ENCODE measurements at regions not wholly inside any gene's neighbourhood (a gene's known extent, or its start where the extent isn't known, plus 50 kb on each side); places are given as distances from the start of the nearest gene placed in this dataset.

DNA sequence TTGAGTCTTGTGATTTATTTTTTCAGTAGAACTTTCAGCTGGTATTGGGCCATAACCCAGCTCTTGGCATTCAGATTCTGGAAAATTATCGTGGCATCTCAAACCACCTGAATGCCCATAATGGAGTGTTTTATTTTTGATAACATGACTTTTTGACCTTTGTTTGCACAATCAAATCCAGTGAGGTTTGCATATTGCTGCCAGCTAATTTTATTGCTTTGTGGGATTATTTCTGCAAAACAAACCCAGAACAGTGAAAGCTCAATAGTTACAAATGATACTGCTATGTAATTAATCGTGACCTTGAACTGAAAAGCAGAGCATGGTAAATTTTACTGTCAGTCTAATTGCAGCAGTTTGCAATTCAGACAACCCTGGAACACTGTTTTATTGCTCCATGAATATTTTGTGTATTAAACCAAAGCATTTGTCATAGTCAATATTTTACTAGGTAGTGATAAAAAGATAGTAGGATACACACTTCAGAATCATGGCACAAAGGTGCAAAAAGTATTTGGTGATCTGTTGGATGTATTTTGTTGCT is 255.2 kb upstream of the NAV3 start:
- no peak for DNase-seq (ENCODE audit: low read depth)
- CTCF ChIA-PET: interaction anchor here (0.7 kb wide), 1 partner anchor 10 kb away, joined by 3 read pairs; no protein-coding TSS in a partner anchor
- Histone ChIP-seq H3K27me3 (ENCODE audit: control insufficient read depth, insufficient read depth, low read length) (no peaks in the 10 kb centered on the region), H3K36me3 (ENCODE audit: control insufficient read depth, insufficient read depth, low read length) (no peaks in the 10 kb centered on the region), H3K4me3 (ENCODE audit: low read depth, low read length) (no peak overlapping the region)
- TF ChIP-seq CTCF (IDR thresholded peaks at IDR 0.05; ENCODE audit: insufficient read depth, low read depth, low read length): no peak
- POLR2A ChIA-PET: no interaction called here

DNA sequence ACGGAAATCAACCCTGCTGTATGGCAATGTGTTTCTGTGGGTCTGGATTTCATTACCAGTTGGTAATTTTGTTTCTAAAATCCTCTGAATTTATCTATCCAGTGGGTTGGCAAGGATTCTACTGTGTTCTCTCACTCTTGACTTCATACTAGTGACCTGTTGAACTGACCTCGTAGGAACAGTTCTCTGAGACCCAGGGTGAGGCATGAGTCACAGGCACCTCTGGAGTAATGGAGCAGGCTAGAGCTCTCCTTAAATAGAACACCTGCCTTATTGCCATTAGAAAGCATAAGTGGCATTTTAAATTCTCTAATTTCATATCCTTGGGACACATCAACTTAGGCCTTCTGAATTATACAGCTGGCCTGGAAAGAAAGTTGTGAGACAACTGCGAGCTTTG is 258.3 kb upstream of the NAV3 start:
- no peak for DNase-seq (ENCODE audit: low read depth)
- Histone ChIP-seq H3K27me3 (ENCODE audit: control insufficient read depth, insufficient read depth, low read length) (no peaks in the 10 kb centered on the region), H3K4me3 (ENCODE audit: low read depth, low read length) (no peak overlapping the region), H3K36me3 (ENCODE audit: control insufficient read depth, insufficient read depth, low read length) (no peaks in the 10 kb centered on the region)
- CTCF ChIA-PET: no interaction called here
- POLR2A ChIA-PET: no interaction called here
- no peak for TF ChIP-seq CTCF (IDR thresholded peaks at IDR 0.05; ENCODE audit: insufficient read depth, low read depth, low read length)

GRCh38 chr12:77571768-77572167 is 258.9 kb upstream of the NAV3 start:
- H3K27me3 ChIP-seq (ENCODE audit: control insufficient read depth, insufficient read depth, low read length): no peaks in the 10 kb centered on the region
- CTCF ChIA-PET: no interaction called here
- DNase-seq (ENCODE audit: low read depth): no peak
- no peaks in the 10 kb centered on the region for H3K36me3 ChIP-seq (ENCODE audit: control insufficient read depth, insufficient read depth, low read length)
- POLR2A ChIA-PET: no interaction called here
- TF ChIP-seq CTCF (IDR thresholded peaks at IDR 0.05; ENCODE audit: insufficient read depth, low read depth, low read length): no peak
- no peak overlapping the region for H3K4me3 ChIP-seq (ENCODE audit: low read depth, low read length)

GRCh38 chr12:77571127-77571526 is 259.6 kb upstream of the NAV3 start:
- no peak for DNase-seq (ENCODE audit: low read depth)

GRCh38 chr12:77569876-77570275 is 260.8 kb upstream of the NAV3 start:
- Histone ChIP-seq H3K4me3 (ENCODE audit: low read depth, low read length) (no peak overlapping the region), H3K27me3 (ENCODE audit: control insufficient read depth, insufficient read depth, low read length) (no peaks in the 10 kb centered on the region), H3K36me3 (ENCODE audit: control insufficient read depth, insufficient read depth, low read length) (no peaks in the 10 kb centered on the region)
- ChIA-PET POLR2A (no interaction called here), CTCF (no interaction called here)
- no peak for DNase-seq (ENCODE audit: low read depth)
- no peak for TF ChIP-seq CTCF (IDR thresholded peaks at IDR 0.05; ENCODE audit: insufficient read depth, low read depth, low read length)

More at GRCh38 chr12:77571127-77571526, 259.6 kb upstream of the NAV3 start:
- no peaks in the 10 kb centered on the region for H3K27me3 ChIP-seq (ENCODE audit: control insufficient read depth, insufficient read depth, low read length)
- H3K4me3 ChIP-seq (ENCODE audit: low read depth, low read length): no peak overlapping the region
- POLR2A ChIA-PET: no interaction called here
- TF ChIP-seq CTCF (IDR thresholded peaks at IDR 0.05; ENCODE audit: insufficient read depth, low read depth, low read length): no peak
- no peaks in the 10 kb centered on the region for H3K36me3 ChIP-seq (ENCODE audit: control insufficient read depth, insufficient read depth, low read length)
- CTCF ChIA-PET: no interaction called here
